Ramos (cell line): ENCODE measurements at regions not wholly inside any gene's neighbourhood (a gene's known extent, or its start where the extent isn't known, plus 50 kb on each side); places are given as distances from the start of the nearest gene placed in this dataset.

Experiments
- in situ Hi-C: fragments of 300-500 bp; cut with MboI; formaldehyde crosslinking; loops from one replicate; pipeline ENCODE4 v1.14.3; 2022; ENCODE audit warnings: low sequenced_read_pairs; ENCODE audit not compliant: unreplicated experiment

GRCh38 chr11:80196932-80197554, 756.2 kb upstream of the TENM4 start:
- in situ Hi-C loops = no loop called here

GRCh38 chr11:80196041-80196440, 755.2 kb upstream of the TENM4 start:
- in situ Hi-C loops = no loop called here

- in situ Hi-C loops = no loop called here
Measured at GRCh38 chr11:80194625-80195024, 753.8 kb upstream of the TENM4 start.

GRCh38 chr11:80194016-80194415, 753.2 kb upstream of the TENM4 start:
- in situ Hi-C loops = no loop called here

GRCh38 chr11:80188076-80188627, 747.3 kb upstream of the TENM4 start:
- in situ Hi-C loops = no loop called here

- in situ Hi-C loops = no loop called here
Measured at GRCh38 chr11:80186692-80187091, 745.9 kb upstream of the TENM4 start.

GRCh38 chr11:80182901-80183300, 742.1 kb upstream of the TENM4 start:
- in situ Hi-C loops = no loop called here

GRCh38 chr11:80173371-80174136, 732.7 kb upstream of the TENM4 start:
- in situ Hi-C loops = no loop called here

- in situ Hi-C loops = no loop called here
Measured at GRCh38 chr11:80168796-80169195, 728.0 kb upstream of the TENM4 start.

- in situ Hi-C loops = no loop called here
Measured at GRCh38 chr11:80167766-80168165, 726.9 kb upstream of the TENM4 start.

- in situ Hi-C loops = no loop called here
Measured at GRCh38 chr11:80165744-80166143, 724.9 kb upstream of the TENM4 start.

GRCh38 chr11:80163441-80163840, 722.6 kb upstream of the TENM4 start:
- in situ Hi-C loops = no loop called here

- in situ Hi-C loops = no loop called here
Measured at GRCh38 chr11:80163011-80163410, 722.2 kb upstream of the TENM4 start.

GRCh38 chr11:80162387-80162786, 721.6 kb upstream of the TENM4 start:
- in situ Hi-C loops = no loop called here

GRCh38 chr11:80157447-80157846, 716.6 kb upstream of the TENM4 start:
- in situ Hi-C loops = no loop called here

- in situ Hi-C loops = no loop called here
Measured at GRCh38 chr11:80156062-80156461, 715.2 kb upstream of the TENM4 start.

- in situ Hi-C loops = no loop called here
Measured at GRCh38 chr11:80155412-80156017, 714.7 kb upstream of the TENM4 start.

GRCh38 chr11:80146232-80146631, 705.4 kb upstream of the TENM4 start:
- in situ Hi-C loops = no loop called here

- in situ Hi-C loops = no loop called here
Measured at GRCh38 chr11:80144897-80145594, 704.2 kb upstream of the TENM4 start.

- in situ Hi-C loops = no loop called here
Measured at GRCh38 chr11:80136991-80137390, 696.2 kb upstream of the TENM4 start.

- in situ Hi-C loops = no loop called here
Measured at GRCh38 chr11:80129396-80129795, 688.6 kb upstream of the TENM4 start.
